PC-9 (cell line): ENCODE measurements at regions not wholly inside any gene's neighbourhood (a gene's known extent, or its start where the extent isn't known, plus 50 kb on each side); places are given as distances from the start of the nearest gene placed in this dataset.

Experiments
- EZH2 ChIP-seq: fragments of 200-600 bp; sonication (generic); IDR thresholded peaks from 2 replicates; pipeline ENCODE4 v1.8.0; 2017; ENCODE audit warnings: antibody characterized with exemption, low read depth
- TF ChIP-seq, protein P1 (sequence below): fragments of 200-600 bp; sonication (generic); conservative IDR thresholded peaks from 2 replicates; pipeline ENCODE4 v1.6.1; 2017; ENCODE audit warnings: mixed run types, antibody characterized with exemption, mild to moderate bottlenecking, moderate library complexity

DNA sequence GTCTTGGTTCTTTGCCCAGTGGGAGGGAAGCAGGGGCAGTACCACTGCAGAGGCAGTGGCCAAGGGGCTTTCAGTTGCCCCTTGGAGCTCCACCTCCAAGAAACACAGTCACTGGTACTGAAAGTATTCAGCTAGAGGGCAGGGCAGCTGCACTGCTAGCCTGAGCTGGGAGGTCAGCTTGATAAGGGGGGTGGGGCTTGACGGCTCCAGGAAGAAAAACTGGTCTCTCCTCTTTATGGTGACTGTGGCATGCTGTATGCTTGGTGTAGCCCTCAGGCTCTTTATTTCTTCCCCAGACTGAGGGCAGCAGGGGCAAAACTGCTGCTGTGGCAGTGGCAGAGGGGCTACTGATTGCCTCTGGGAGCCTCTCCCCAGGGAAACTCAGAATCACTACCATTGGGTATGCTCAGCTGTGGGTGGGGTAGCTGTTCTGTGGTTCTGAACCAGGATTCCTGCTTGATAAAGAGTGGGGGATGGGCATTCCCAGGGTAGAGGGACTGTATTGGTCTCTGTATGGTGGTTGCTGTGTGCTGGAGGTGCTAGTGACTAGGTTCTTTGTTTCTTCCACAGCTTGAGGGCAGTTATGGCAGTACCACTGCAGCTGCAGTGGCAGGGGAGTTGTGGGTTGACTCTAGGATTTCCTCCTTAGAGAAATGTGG lies 134.6 kb upstream of the SCN7A start:
- TF ChIP-seq, protein P1, sequence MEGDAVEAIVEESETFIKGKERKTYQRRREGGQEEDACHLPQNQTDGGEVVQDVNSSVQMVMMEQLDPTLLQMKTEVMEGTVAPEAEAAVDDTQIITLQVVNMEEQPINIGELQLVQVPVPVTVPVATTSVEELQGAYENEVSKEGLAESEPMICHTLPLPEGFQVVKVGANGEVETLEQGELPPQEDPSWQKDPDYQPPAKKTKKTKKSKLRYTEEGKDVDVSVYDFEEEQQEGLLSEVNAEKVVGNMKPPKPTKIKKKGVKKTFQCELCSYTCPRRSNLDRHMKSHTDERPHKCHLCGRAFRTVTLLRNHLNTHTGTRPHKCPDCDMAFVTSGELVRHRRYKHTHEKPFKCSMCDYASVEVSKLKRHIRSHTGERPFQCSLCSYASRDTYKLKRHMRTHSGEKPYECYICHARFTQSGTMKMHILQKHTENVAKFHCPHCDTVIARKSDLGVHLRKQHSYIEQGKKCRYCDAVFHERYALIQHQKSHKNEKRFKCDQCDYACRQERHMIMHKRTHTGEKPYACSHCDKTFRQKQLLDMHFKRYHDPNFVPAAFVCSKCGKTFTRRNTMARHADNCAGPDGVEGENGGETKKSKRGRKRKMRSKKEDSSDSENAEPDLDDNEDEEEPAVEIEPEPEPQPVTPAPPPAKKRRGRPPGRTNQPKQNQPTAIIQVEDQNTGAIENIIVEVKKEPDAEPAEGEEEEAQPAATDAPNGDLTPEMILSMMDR = no peak
- no peak for TF ChIP-seq EZH2
